ENCODE measurements at regions not wholly inside any gene's neighbourhood (a gene's known extent, or its start where the extent isn't known, plus 50 kb on each side); places are given as distances from the start of the nearest gene placed in this dataset.

- TF ChIP-seq CTCF (IDR thresholded peaks at IDR 0.05; ENCODE audit: poor library complexity) (no peak), EZH2 (IDR thresholded peaks at IDR 0.05; ENCODE audit: borderline replicate concordance) (no peak), EZH2phosphoT487 (IDR thresholded peaks at IDR 0.05; ENCODE audit: low read depth, severe bottlenecking, unreplicated experiment) (no peak)
These were observed 1196.9 kb downstream of the SORCS3 start for GRCh38 chr10:105837951-105838350.
